ENCODE measurements at regions not wholly inside any gene's neighbourhood (a gene's known extent, or its start where the extent isn't known, plus 50 kb on each side); places are given as distances from the start of the nearest gene placed in this dataset.

DNA sequence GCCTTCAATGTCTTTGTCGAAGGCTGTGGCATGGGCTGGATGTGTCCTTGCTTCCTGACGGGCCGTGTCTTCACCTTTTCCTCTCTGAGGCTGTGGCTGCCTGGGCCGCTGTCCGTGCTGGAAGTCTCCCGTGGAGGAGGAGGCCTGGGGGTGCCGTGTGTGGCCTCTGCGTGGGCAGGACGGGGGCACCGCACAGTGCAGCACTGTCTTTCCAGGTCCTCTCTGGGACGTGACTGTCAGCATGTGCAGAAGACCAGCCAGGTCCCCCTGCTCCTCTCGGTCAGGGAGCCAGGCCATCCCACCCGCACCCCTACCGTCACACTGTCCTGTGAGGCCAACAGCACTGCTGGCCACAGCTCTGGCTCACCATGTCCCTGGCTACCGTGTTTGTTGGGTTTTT lies 64.4 kb upstream of the ZNF236 start:
- CTCF ChIA-PET, result no interaction called here
- intact Hi-C loops (cut with micrococcal nuclease), result no loop called here

More for the DNA sequence above, 64.4 kb upstream of the ZNF236 start:
- Histone ChIP-seq H3K79me2 (ENCODE audit: control insufficient read depth, insufficient read depth, low read length) (no peaks in the 10 kb centered on the region), H2AFZ (ENCODE audit: low read depth, low read length) (no peak overlapping the region), H3K27ac (ENCODE audit: insufficient read depth, low read depth, low read length) (no peak overlapping the region), H3K4me3 (replicated peaks in 1 of 3; ENCODE audit: insufficient read depth in 1 of 3, low read depth in 1 of 3, low read length in 3 of 3) (no peak overlapping the region), H3K27me3 (ENCODE audit: control insufficient read depth in 2 of 2, insufficient read depth in 2 of 2, low read length in 2 of 2) (no peaks in the 10 kb centered on the region), H3K9me1 (replicated peaks; ENCODE audit: control insufficient read depth, extremely low read depth, insufficient read depth, low read length) (no peaks in the 10 kb centered on the region), H3K4me2 (ENCODE audit: insufficient read depth, low read length) (no peak overlapping the region), H3K9me3 (replicated peaks; ENCODE audit: control insufficient read depth, insufficient read depth, low read length) (no peaks in the 10 kb centered on the region), H3K9ac (replicated peaks; ENCODE audit: extremely low read depth, insufficient read depth, low read length) (no peak overlapping the region), H4K20me1 (replicated peaks; ENCODE audit: control insufficient read depth, extremely low read depth, insufficient read depth, low read length) (no peaks in the 10 kb centered on the region), H3K4me1 (ENCODE audit: control insufficient read depth, extremely low read depth, insufficient read depth, low read length) (no peaks in the 10 kb centered on the region), H3K36me3 (ENCODE audit: control insufficient read depth in 2 of 2, extremely low read depth in 1 of 2, insufficient read depth in 2 of 2, low read length in 2 of 2) (no peaks in the 10 kb centered on the region)
- no TSS peak for BruUV-seq (replicated peaks)
- POLR2A ChIA-PET, result no interaction called here
- FAIRE-seq (no peak), DNase-seq (ENCODE audit: low read depth, low spot score) (no peak)
- TF ChIP-seq EZH2 (IDR thresholded peaks at IDR 0.05; ENCODE audit: borderline replicate concordance, low read depth, low read length, severe bottlenecking) (no peak), MAX (IDR thresholded peaks at IDR 0.05; ENCODE audit: insufficient read depth, insufficient read length) (no peak), POLR2AphosphoS5 (IDR thresholded peaks at IDR 0.05; ENCODE audit: insufficient read depth, low read depth, low read length) (no peak), MYC (IDR thresholded peaks at IDR 0.05; ENCODE audit: low read depth, low read length) (no peak), JUN (IDR thresholded peaks at IDR 0.05; ENCODE audit: borderline replicate concordance, insufficient read depth, insufficient read length, low read depth) (no peak), POLR2A (IDR thresholded peaks at IDR 0.05; ENCODE audit: low read depth, low read length) (no peak), CTCF (IDR thresholded peaks at IDR 0.05; ENCODE audit: extremely low read depth in 1 of 2, insufficient read depth in 1 of 2, low read depth in 1 of 2, low read length in 2 of 2) (no peak), GATA2 (IDR thresholded peaks at IDR 0.05; ENCODE audit: insufficient read depth, insufficient read length, low read depth, low read length) (no peak), FOS (IDR thresholded peaks at IDR 0.05; ENCODE audit: borderline replicate concordance, insufficient read depth, low read length) (no peak)
- dilution Hi-C loops (cut with MboI; ENCODE audit: extremely low pct_ligation_motif_present, low sequenced_read_pairs), result no loop called here
